Activated CD8-positive, alpha-beta memory T cell treated with anti-CD3 and anti-CD28 coated beads, Interleukin-2, amount 50 U/mL, for 1 hour (primary cell): ENCODE measurements at regions not wholly inside any gene's neighbourhood (a gene's known extent, or its start where the extent isn't known, plus 50 kb on each side); places are given as distances from the start of the nearest gene placed in this dataset.

ENCODE experiments used
- DNase-seq: peaks from one replicate; pipeline ENCODE4 v3.0.0-alpha.2; 2020; ENCODE audit errors: extremely low read depth

GRCh38 chr22:47966316-47966715 is 1203.9 kb downstream of the TBC1D22A start:
- DNase-seq, result no peak

GRCh38 chr22:47965896-47966295 is 1203.4 kb downstream of the TBC1D22A start:
- no peak for DNase-seq

- DNase-seq, result no peak
Observed at GRCh38 chr22:47965066-47965465, 1202.6 kb downstream of the TBC1D22A start.

DNA sequence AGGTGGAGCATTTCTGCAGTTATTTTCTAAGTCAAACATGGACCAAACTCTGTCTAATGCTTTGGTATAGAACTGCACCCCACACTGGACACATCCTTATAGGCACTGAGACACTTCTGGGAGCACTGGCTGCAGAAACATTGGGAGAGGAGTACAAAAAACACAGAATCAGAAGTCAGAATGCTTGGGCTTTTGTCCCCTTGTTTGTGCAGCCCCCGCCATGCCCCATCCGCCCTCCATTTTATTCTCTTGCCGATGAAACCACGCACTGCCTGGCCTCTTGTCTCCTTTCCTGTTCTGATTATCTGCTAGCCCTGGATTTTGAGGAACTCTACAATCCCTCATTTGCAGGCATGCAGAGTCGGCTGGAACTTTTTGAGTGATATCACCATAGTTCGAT is 1201.2 kb downstream of the TBC1D22A start:
- no peak for DNase-seq

DNA sequence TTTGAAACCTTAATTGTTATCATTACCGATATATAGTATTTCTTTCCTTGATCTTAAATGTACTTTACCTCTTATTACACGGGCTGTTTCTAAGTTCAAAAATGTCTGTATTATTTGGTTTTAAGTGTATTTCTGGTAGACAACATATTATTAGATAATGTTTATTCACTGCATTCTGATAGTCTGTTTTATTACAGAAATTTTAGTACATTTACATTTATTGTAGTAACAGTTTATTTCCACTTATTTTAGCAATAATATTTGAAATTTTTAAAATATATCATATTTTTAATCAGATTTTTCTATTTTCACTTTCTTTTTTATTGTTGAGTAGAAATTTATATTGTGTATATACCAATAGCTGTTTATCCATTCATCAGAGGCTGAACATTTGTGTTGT is 1195.2 kb downstream of the TBC1D22A start:
- DNase-seq, result no peak

GRCh38 chr22:47954107-47954506 is 1191.7 kb downstream of the TBC1D22A start:
- no peak for DNase-seq

DNA sequence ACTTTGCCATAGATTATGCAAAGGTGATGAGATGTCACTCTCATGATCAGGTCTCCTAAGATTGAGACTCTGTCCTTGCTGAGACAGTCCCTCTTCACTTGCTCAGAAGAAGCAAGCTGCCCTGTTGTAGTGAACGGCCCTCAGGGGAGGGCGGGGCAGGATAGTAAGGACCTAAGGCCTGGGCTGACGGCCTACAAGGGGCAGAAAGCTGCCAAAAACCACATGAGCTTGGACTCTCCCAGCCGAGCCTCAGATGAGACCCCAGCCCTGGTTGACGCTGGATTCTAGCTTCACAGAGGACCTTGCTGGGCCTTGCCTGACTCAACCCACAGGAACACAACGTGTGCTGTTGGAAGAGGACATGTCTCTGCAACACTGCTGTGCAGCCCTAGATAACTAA is 1182.5 kb downstream of the TBC1D22A start:
- no peak for DNase-seq

GRCh38 chr22:47943729-47944700 is 1181.6 kb downstream of the TBC1D22A start:
- no peak for DNase-seq

GRCh38 chr22:47940211-47940610 is 1177.8 kb downstream of the TBC1D22A start:
- DNase-seq, result no peak

GRCh38 chr22:47933891-47934290 is 1171.4 kb downstream of the TBC1D22A start:
- no peak for DNase-seq

- DNase-seq, result no peak
Observed at GRCh38 chr22:47933226-47933625, 1170.8 kb downstream of the TBC1D22A start.

DNA sequence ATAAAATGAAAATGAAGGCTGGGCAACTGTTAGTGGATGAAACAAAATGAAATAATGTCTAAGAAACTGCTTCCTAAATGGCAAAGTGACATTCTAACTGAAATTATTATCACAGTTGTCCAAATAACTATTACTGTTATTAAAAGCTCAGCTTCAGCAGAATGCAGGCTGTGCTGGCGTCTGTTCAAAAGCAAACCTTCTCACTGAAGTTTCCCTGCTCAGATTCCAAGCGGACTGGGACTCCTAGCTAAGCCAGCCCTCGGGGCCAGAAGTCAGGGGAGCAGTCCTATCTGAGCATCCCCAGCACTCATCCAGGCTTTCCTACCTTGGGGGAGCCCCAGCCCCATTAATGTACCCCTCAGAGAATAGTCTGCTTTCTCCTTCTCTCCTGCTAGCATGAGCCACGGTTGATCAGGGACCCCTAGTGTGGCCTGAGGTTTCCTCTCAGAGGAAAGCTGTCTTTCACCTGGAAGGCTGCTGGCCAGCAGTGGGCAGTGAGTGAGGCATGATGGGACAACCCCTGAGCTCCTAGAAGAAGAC is 1167.3 kb downstream of the TBC1D22A start:
- no peak for DNase-seq

GRCh38 chr22:47929073-47929472 is 1166.6 kb downstream of the TBC1D22A start:
- no peak for DNase-seq

- DNase-seq, result no peak
Observed at GRCh38 chr22:47928631-47929030, 1166.2 kb downstream of the TBC1D22A start.

GRCh38 chr22:47927648-47928210 is 1165.3 kb downstream of the TBC1D22A start:
- DNase-seq, result no peak

DNA sequence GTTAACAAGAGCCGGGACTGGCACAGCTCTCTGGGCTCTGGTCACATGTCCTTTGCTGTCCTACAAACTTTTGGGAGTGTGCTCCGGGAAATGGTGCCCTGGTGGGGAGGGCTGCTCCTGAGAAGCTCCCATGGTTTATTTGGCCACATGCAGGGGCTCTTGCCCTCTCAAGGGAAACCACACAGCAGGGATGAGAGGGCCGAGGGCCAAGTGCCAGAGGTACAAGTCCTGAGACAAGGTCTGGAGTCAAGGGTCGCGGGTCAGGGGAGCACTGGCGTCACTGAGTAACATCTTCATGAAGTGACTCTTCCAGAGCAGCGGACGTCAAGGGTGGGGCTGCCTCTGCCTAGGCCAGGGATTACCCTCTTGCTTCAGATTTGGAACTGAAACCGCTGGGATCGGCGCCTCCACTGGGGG is 1160.6 kb downstream of the TBC1D22A start:
- no peak for DNase-seq

DNA sequence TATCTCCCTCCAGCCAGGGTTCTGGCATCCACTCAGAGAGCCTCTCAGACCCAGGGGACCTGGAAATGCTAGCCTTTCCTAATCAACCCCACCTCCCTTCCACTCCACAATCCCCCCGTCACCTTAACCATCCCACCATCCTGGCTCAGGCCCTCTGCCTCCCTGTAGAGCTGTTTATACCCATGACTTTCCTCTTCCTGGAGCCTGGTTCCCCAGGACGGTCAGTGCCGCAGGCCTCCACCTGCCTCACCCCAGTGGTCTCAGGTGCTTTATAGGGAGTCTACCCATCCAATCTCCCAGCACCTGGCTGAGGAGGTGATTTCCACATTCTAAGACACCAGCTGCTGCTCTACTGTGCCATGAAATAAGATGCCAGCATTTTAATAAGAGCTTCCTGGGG is 1159.5 kb downstream of the TBC1D22A start:
- DNase-seq, result no peak

DNA sequence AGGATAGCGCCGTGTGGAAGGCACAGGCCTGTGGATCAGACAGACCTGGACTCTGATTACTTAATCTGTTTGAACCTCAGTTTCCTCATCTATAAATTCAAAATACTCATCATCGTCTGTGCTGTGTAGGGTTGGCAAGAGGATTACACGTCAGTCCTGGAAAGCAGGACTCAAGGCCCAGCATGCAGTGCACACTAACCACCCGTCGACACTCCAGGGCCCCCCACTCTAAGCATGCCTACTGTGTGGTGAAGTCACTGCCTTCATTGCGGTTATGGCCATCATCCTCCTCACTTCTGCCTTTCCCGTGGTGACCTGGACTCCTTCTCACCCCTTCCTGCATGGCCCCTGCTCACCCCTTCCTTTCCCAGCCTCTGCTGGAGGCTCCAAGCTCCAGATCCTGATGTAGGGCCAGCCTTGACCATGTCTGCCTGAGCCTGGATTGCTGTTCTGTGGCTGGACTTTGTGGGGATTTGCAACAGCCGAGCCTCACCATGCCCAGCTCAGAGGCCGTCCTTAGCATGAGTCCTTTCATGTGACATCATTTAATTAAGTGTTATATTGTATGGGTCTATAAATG is 1158.0 kb downstream of the TBC1D22A start:
- no peak for DNase-seq

DNA sequence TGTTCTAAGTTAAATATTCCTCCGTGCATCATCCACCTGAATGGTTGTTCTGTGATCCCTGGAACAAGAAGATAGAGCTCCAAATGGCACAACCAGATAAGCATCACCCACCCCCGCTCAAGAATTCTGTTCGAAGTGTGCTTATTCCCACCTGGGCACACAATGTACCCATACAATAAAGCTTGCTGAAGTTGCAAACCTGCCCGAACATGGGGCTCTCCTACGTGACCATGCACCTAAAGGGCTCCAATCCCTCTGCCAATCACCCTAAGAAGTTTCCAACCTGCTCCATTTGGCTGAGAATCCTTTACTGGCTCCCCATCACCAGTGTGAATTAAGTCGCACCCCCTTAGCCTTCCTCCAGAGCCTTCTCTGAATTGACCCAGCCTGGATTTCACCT is 1157.4 kb downstream of the TBC1D22A start:
- DNase-seq, result no peak

GRCh38 chr22:47919001-47919441 is 1156.6 kb downstream of the TBC1D22A start:
- no peak for DNase-seq

- no peak for DNase-seq
Observed at GRCh38 chr22:47918276-47918921, 1155.9 kb downstream of the TBC1D22A start.

DNA sequence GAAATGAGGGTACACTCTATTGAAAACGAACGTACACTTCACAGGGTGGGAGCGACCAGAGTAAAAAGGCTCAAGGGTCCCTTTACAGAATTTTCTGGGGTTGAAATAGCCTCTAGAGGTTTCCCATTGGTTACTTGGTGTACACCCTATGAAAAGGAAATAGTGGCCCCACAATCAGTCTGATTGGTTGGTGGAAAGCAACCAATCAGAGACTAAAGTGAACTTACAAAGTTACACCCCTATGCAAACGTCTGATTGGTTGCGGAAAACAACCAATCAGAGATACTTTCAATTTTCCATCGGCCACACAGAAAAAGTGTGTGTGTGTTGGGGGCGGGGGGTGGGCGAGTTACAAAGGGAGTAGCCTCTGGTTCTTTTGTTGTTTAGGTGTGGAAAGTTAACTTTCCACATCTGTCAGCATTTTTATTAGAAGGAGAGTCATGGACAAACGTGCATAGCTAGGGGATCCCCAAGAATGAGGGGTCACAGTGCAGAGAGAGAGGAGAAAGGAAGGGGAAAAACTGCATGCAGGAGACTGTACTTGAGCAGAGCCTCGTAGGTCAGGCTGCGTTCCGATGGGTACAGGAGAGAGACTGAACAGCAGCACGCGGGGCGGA is 1152.1 kb downstream of the TBC1D22A start:
- DNase-seq, result no peak
